ENCODE measurements at regions not wholly inside any gene's neighbourhood (a gene's known extent, or its start where the extent isn't known, plus 50 kb on each side); places are given as distances from the start of the nearest gene placed in this dataset.

DNA sequence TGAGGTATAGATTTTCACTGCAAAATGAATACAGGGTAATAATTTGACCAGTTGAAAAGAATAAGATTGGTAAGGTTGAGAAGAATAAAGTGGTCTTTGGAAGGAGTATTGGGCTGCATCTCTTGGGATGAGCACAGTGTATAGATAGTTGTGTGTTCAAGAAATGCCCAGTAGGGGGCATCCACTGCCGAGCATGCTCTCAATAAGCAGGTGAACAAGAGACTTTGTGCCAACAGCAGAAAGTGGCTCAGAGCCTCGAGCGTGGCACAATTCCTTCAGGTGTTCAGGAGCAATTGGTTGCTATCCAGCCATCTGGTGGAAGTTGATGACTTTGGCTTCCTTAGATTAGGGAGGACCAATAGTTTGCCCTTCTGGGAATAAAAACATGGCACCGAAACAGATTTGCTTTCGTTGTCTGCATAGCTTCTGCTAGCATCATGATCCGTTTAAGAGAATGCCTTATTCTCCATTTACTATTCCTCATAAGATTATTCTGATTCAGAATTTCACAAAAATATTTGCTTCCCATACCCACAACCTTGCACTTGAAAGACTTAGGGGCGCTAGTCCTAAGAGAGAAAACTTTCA is 258.1 kb upstream of the NEIL3 start:
- no peak for DNase-seq (ENCODE audit: low read depth)

DNA sequence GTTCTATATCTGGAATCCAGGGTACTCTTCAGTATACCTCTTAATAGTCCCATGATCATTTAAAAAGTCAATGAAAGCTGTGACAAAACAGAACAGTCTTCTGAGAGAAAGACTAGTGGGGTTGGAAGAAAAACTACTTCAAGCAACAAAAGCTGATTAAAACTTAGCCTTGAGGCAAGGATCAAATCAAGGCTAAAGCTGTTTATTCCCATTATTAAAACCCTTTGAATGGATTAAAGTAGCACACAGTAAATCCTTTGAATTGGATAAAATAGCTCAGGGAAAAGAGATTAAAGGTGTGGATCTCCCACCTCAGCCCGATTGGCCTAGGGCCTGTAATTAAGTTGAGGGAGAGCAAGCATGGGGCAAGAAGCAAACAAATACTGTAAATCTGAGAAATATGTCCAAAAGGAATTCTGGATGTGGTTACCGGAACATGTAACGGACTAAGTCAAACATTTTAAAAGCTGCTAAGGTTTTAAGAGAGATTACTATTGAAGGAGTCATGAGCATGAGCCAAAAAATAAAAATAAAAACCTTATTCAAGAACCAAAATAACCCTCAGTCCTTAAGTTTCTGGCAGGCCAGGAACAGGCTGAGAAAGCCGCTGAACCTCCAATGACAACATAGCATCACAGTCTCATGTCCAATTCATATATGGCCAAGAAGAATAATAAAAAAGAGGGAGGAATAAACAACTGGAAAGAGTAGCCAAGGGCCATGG is 257.3 kb upstream of the NEIL3 start:
- DNase-seq (ENCODE audit: low read depth), result no peak

DNA sequence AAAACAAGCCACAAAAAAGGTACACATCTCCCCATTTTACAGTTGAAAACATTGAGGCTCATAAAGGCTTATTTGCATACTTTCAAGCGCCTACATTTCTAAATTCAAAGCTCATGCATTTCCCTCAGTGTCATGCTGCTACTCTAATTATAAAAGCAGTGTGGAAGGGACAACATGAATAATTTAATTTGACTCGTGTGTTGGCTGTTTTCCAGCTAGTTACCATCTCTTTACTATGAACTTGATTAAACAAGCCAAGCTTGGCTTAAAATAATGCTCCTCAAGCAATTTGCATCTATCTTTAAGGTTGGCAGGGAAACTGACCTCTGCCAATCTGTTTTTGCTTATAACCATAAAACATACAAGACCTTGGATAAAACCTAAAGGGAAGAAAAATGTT is 252.5 kb upstream of the NEIL3 start:
- no peak for DNase-seq (ENCODE audit: low read depth)

DNA sequence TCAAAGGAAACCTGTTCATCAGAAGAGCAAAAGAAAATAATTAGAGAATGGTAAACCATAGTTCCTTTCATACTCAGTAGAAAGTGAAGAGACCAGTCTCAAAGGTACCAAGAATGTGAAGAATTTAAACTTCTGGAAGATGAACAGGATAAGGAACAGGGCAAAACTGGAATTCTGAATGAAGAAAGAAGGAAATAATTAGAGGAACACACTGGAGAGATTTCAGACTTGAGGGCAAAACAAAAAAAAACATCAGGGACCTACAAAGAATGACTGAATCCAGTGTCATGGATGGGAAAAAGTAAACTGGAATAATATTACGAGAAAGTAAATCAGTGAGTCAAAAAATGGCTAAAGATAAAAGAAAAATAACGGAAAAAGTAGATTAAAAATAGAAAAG is 245.6 kb upstream of the NEIL3 start:
- no peak for DNase-seq (ENCODE audit: low read depth)

DNA sequence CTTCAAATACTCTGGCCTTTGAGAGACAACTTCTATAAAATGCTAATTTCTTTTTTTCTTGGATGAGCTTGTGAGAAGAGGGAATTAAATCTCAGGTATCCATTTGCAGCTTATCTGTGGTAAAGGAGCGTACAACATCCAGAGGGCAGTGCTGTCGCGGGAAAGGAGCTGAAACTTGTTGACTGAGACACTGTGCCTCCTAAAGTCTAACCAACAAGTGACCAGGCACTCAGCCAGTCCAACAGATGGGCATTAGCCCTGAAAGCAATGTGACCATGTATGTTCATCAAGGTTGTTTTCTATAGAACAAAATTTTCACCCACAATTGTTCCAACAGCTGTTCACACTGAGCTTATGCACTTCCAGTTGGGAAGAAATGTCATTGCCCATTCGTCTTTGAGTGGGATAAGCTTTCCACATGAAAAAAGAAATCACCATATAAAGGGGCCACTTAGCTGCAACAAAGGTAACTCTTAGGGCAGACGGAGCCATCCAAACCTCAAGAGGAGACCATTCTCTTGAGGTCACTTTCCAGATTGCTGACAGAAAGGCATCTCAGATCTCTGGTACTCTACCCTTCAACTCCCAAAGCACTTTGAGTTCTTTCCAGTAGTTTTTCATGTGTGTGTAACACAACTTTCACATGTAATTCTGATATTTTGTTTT is 244.8 kb upstream of the NEIL3 start:
- no peak for DNase-seq (ENCODE audit: low read depth)

DNA sequence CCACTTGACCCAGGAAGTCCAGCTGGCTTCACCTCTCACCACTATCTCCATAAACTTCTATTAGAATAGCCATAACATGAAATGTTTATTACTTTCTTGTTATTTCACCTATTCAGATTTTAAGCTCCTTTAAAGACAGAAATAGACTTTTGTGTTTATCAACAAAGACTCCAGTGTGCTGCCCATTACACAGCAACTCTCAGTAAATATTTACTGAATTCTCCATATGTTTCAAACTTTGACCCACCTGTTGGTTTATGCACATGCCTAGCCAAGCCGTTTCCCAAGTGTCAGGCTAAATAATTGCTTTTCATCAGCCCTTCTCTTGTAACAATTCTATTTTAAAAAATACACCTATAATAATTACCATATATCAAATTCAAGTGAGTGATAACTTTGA is 242.9 kb upstream of the NEIL3 start:
- no peak for DNase-seq (ENCODE audit: low read depth)

DNA sequence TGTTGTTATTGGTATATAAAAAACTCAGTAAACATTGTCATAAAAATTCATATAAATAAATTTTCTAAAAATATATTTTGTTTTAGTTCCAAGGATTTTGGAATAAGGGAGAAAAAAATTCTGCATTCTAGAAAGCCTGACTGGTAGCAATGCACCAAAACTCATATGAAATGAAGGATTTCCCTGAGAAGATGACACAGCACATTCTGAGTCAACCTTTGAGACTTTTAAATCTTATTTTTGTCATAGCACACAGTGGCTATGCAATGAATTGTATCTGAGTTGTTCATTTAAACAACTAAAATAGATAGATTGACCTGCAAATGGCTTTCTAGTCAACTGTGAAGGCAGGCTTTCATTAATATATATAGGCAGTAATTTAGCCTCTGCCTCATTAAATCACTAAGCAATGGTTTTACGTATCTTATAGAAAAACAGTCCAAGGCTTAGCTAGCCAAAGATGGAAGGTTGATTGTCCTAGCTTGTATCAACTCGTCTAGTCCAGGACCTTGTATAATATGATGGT is 239.1 kb upstream of the NEIL3 start:
- DNase-seq (ENCODE audit: low read depth), result no peak

DNA sequence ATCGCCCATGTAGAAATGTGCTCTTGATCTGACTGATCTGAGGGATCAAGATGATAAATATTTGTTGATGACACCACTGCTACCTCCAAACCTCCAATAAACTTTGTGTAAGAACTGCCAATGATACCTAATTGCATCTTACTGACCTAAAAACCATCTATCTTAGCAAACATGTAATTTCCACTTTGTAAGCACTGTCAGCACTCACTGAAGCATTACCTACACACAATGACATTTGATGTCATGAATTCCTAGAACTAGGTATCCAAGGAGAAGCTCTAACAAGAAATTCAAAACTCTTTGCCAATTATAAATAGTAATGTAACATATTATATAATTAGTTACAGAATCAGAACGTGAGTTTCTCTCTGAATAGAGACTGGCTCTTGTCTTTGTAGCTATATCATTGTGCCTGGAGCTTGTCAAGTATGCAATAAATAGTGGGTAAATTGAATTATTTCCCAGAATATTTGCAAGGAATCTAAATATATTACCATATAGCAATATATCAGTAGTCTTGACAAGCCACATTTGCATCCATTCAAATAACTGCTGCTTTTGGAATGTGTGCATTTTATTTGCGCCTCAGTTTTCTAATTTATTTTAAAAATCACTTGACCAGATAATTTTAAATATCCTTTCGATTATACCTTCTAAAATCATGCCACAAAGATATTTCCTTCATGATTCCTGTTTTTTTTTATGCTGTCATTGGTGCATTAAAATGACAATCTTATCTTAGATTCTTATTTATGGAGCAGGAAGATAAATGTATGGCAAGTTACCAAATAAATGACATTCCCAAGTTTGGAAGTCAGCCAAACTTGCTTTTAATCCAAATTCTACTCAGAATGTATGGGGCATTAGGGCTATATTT is 232.3 kb upstream of the NEIL3 start:
- DNase-seq (ENCODE audit: low read depth), result no peak

DNA sequence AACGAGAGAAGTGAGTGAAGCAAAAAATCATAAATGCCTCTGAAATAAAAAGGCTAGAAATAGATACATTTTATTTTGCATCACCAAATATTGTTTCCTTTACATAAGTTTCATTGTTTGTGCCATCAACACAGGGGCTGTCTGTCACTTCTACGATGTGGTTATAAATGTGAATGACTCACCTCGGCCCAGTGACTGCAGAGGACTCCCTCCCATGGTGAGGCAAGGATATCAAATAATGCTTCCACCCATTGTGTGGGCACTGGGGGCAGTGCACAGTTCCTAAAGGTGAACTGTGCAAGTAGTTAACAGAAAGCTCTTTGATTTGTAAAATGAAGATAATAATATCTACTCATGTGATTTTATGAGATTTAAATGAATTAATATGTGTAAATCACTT is 230.3 kb upstream of the NEIL3 start:
- DNase-seq (ENCODE audit: low read depth), result no peak

DNA sequence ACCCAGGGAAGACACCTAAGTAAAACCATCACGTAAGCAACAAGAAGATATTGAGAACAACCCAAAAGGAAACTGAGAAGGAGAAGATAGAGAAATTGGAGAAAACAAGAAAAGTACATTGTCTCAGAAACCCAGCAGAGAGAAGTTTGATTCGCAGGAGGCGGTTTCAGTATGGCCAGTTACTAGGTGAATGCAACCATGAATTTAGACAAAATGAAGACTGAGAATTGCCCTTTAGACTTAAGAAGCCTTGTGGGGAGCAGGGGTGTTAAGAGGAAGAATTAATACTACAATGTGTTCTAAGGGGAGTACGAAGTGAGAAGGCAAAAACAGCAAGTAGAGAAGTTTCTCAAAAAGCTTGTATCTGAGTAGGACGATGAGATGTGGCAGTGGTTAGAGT is 229.3 kb upstream of the NEIL3 start:
- no peak for DNase-seq (ENCODE audit: low read depth)

DNA sequence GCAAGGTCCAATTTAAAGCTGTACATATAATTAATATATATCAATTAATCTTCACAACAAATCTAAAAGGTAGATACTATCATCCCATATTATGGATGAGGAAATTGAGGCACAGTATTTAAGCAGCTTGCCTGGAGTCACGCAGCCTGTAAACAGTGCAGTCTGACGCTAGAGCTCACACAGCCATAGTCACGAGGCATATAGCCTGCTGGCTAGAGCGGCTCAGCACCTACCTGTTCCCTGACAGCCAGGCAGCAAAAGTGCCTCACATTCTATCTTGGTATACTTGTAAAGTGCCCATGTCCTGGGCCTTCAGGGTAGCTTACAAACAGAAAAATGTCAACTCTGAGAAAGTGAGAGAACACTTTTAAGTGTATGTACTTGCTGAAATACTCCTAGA is 222.6 kb upstream of the NEIL3 start:
- no peak for DNase-seq (ENCODE audit: low read depth)

DNA sequence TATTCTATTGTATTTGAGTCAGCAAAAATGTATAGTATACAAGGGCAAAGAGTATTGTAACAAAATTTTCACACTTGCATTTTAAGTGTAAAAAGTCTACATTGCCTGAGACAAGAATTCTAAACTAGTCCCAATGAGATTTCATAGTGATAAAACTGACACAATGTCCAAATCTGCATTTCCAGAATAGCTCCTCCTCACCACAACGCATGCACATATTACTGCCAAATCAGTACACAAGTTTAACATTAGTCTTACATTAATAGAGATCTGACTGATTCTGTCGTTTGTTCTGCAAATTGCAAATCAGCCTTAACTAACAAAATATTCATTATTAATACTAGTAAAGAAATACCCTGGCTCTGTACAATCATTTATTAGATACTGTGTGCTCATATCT is 222.2 kb upstream of the NEIL3 start:
- DNase-seq (ENCODE audit: low read depth), result no peak

DNA sequence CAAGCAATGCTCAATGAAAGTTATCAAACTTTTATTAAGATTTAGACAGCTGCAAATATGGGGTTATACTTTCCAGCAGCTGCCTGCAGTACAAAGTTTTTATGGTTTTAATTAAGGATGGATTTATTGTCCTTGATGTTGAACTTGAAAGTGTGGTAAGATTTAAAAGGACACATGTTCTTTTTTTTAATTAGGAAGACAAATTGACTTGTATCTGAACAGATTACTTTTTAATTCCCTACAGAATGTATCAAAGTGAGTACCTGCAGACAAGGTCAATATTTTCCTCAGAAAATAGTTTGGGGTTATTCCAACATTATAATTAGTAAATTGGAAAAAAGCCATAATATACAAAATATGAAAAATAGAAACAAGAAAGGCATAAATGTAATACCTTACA is 218.2 kb upstream of the NEIL3 start:
- no peak for DNase-seq (ENCODE audit: low read depth)

DNA sequence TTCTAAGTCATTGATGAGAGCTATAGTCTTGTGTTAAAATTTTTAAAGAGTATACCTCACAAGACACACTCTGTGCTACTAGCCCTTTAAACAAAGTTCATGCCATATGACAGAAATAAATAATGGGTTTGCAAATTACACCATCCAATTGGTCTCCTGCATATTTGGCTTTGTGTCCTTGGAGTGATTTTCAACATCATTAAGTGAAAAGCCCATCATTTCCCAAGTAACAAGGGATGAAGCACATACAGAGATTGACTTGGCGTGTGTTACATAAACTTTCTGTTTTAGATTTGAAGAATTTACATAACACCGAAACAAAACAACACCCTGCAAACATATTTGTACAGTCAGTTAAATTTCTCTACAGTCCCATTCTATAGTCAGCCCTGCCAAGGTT is 216.9 kb upstream of the NEIL3 start:
- DNase-seq (ENCODE audit: low read depth), result no peak

DNA sequence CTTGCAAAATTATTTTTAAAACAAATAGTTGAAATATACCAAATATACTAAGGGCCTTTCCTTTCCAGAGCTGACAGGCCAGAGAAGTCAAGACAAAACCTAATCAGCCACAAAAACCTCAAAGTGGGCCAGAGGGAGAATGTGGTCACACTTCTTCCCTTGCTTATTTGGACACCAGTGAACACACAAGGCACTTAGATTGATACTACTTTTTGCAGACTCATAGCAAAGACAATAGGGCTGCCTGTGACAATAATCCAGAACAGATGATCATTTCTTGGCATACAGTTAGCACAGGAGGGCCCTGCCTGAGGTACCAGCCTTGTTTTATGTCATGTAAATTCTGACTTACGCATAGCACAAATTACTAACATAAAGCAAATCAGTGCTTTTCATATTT is 215.7 kb upstream of the NEIL3 start:
- DNase-seq (ENCODE audit: low read depth), result no peak

DNA sequence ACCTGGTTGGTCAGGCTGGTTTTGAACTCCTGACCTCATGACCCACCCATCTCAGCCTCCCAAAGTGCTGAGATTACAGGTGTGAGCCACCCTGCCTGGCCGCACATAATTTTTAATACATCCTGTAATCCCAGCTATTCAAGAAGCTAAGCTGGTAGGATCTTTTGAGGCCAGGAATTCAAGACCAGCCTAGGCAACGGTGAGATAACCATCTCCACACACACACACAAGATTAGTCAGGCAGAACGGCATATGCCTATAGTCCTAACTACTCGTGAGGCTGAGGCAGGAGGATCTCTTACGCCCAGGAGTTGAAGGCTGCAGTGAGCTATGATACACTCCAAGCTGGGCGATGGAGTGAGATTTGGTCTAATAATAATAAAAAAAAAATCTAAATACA is 212.4 kb upstream of the NEIL3 start:
- no peak for DNase-seq (ENCODE audit: low read depth)

DNA sequence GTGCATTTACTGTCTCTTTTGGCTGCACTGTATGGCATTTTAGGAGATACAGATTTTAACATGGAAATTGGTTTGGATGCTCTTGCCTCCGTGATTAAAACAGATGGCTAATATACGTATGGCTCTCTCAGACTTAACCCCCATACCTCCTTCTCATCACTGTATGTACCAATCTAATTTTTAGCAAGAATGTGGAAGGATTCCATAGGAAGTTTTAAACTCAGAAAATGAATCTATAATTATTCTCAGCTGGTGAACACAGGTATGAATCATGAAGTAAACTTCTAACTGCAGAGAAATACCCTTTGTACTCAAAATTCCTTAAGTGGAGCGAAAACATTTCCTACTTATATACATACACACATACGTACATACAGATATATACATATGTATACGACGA is 210.5 kb upstream of the NEIL3 start:
- DNase-seq (ENCODE audit: low read depth), result no peak

DNA sequence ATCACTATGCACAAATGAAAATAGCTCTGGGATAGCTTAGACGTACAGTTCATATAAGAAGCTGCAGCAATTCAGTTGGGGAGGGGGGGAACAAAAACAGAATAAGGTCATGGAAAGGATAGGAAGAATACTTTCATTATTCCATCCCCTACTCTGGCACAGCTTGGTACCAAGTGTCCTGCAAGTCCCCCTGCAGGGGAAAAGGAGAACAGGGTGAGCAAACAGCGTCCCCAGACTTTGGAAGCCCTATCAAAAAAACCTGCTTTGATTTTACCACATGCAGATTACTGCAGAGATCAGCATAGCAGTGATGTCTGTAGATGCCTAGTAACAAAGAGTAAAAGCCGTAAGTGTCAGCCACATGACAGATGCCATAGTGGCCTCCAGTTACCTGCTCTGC is 209.4 kb upstream of the NEIL3 start:
- no peak for DNase-seq (ENCODE audit: low read depth)

DNA sequence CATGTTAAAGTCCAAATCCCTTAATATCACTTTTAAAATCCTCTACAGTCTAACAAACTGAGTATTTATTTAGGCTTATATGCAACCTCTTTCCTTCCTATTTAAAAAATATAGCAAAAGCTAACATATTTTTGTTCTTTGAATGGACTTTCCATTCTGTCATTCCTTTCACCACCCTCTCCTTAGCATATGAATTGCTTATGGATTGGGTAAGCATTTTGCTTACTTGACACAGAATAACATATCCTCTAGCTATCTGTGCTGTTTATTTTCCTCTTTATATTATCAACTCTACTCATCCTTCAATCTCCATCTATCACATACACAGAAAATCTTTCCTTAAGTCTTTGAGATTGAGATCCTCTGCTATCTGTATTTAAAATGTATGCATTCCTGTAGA is 206.1 kb upstream of the NEIL3 start:
- DNase-seq (ENCODE audit: low read depth), result no peak

DNA sequence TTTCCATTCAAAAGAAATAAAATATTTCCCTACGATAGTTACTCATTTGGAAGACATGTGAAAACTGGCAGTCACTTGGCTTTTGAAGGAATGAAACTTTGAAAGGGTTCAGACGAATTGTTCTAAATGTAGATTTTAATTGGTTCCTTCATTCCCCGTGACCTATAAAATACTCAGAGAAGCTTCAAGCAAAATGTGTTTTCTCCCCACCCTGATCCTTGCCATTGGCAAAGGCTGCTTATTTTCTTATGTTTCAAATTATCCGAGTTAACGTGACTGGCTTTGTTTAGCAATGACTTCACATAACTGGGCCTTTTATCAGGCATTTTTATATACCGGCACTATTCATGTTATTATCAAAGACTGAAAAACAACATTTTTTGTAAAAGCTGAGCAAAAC is 204.1 kb upstream of the NEIL3 start:
- DNase-seq (ENCODE audit: low read depth), result no peak

DNA sequence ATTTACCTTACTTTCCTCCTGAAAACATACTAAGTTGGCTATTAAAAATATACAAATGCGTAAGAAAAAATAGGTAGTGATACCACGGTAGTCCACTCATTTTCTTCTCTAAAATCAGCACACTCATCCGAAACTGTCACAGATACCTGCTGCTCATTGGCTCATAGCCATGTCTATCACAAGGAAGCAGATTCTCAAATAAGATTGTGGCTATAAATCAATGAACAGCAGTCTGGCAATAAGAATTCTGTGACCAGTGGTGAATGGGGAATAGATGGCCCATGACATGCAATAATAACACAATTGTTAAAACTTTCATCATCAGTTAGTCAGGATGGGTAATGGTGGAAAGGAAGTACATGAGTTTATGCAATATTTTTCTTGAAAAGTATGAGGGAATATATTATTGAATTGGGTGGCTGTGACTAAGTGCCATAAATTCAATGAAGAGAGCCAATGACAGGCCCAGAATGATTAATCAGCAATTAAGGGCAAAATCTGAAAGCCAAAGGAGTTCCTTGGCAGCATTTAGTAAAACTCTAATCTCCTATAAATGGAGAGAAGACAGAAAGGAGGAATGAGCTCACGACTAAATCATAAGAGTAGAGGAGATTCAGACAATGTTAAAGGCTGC is 202.3 kb upstream of the NEIL3 start:
- no peak for DNase-seq (ENCODE audit: low read depth)

DNA sequence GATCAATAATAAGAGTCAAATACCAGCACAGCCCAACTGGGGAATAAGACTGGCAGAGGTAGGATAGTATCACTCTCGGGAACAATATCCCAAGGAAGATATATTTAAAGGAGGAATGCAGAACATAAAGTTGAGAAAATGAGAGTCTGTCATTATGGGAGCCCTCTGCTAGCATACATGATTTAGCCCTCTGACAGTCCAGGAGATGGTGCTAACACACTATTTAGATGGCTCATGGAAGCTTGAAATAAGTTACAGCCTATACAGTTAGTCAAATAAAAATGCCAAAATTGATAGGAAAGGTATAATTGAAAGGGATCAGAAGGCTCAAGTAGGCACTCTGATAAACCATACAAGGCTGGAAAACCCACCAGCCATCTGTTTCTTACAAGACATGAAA is 201.0 kb upstream of the NEIL3 start:
- no peak for DNase-seq (ENCODE audit: low read depth)
